SKM-1 treated with dmso at 0.1 percent for 144 hours (cell line): ENCODE measurements at regions not wholly inside any gene's neighbourhood (a gene's known extent, or its start where the extent isn't known, plus 50 kb on each side); places are given as distances from the start of the nearest gene placed in this dataset.

Experiments
- DNase-seq: peaks from one replicate; lab custom pipeline; 2025; ENCODE audit not compliant: unreplicated experiment; lab: John Stamatoyannopoulos, UW

GRCh38 chr7:52980129-52980528, 55.3 kb upstream of the POM121L12 start:
- no peak for DNase-seq

- DNase-seq, result no peak
These were observed 62.3 kb upstream of the POM121L12 start for GRCh38 chr7:52973126-52973525.

GRCh38 chr7:52962402-52963076, 72.9 kb upstream of the POM121L12 start:
- no peak for DNase-seq

- DNase-seq, result no peak
These were observed 74.3 kb upstream of the POM121L12 start for GRCh38 chr7:52961084-52961483.

GRCh38 chr7:52959878-52960660, 75.4 kb upstream of the POM121L12 start:
- DNase-seq, result no peak

- DNase-seq, result no peak
These were observed 76.1 kb upstream of the POM121L12 start for GRCh38 chr7:52959336-52959735.

- no peak for DNase-seq
These were observed 76.8 kb upstream of the POM121L12 start for GRCh38 chr7:52958621-52959140.

- no peak for DNase-seq
These were observed 79.0 kb upstream of the POM121L12 start for GRCh38 chr7:52956379-52956915.

- no peak for DNase-seq
These were observed 79.9 kb upstream of the POM121L12 start for GRCh38 chr7:52955522-52955921.

GRCh38 chr7:52944921-52945320, 90.5 kb upstream of the POM121L12 start:
- DNase-seq, result no peak

GRCh38 chr7:52940481-52940880, 95.0 kb upstream of the POM121L12 start:
- DNase-seq, result no peak

GRCh38 chr7:52938455-52939133, 96.8 kb upstream of the POM121L12 start:
- DNase-seq, result no peak

- no peak for DNase-seq
These were observed 98.7 kb upstream of the POM121L12 start for GRCh38 chr7:52936750-52937149.

GRCh38 chr7:52928591-52928990, 106.8 kb upstream of the POM121L12 start:
- no peak for DNase-seq

GRCh38 chr7:52925332-52925731, 110.1 kb upstream of the POM121L12 start:
- DNase-seq, result no peak

- DNase-seq, result no peak
These were observed 114.5 kb upstream of the POM121L12 start for GRCh38 chr7:52920977-52921376.

GRCh38 chr7:52917982-52918578, 117.4 kb upstream of the POM121L12 start:
- peak; percentile 11 for DNase-seq

- DNase-seq, result no peak
These were observed 123.6 kb upstream of the POM121L12 start for GRCh38 chr7:52911795-52912194.

- no peak for DNase-seq
These were observed 124.1 kb upstream of the POM121L12 start for GRCh38 chr7:52911326-52911725.

- no peak for DNase-seq
These were observed 125.5 kb upstream of the POM121L12 start for GRCh38 chr7:52909935-52910334.

GRCh38 chr7:52909131-52909530, 126.3 kb upstream of the POM121L12 start:
- no peak for DNase-seq
